Dedifferentiated amniotic fluid mesenchymal stem cell (primary cell): ENCODE measurements at regions not wholly inside any gene's neighbourhood (a gene's known extent, or its start where the extent isn't known, plus 50 kb on each side); places are given as distances from the start of the nearest gene placed in this dataset.

Source experiments
- DNase-seq: peaks from one replicate; pipeline ENCODE4 v3.0.0-alpha.2; 2016; ENCODE audit errors: extremely low spot score

DNA sequence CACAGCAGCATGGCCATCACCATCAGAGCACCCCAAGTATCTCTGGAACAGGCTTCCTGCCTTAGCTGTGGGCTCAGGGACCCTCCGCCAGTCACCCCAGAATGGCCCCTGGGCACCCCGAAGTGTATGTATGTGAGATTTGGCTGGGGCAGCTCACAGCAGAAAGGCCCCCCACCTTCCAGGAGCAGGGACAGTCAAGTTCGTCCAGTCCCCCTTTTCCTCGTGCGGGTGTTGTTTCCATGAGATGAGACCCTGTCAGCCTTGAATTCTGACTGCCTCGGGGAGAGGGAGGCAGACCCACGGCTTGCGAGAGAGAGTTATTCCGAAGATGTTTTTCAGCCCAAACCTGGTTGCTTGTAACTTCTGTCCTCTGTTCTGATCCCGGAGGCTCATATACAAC is 290.9 kb upstream of the HDAC4 start:
- no peak for DNase-seq

GRCh38 chr2:239690651-239691631 is 290.1 kb upstream of the HDAC4 start:
- no peak for DNase-seq

- no peak for DNase-seq
Observed at GRCh38 chr2:239689985-239690384, 289.2 kb upstream of the HDAC4 start.

GRCh38 chr2:239689410-239689809 is 288.6 kb upstream of the HDAC4 start:
- DNase-seq, result no peak

DNA sequence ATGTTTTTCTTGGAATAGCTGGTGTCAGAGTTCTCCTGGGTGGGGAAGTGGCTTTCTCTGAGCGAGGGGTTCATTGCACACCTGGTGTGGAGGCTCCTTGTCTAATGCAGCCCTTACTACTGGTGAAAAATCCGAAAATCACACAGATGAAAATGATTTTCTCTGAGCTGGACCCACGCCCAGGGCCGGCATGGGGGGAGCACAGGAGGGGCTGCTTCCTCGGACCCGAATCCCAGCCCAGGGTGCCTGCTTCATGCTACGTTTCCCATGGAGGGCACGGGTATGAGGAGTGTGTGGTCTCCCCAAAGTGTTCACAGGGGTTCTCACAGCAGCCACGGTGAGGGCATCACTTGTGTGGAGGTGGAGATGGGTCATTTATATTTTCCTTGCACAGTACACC is 288.0 kb upstream of the HDAC4 start:
- no peak for DNase-seq

DNA sequence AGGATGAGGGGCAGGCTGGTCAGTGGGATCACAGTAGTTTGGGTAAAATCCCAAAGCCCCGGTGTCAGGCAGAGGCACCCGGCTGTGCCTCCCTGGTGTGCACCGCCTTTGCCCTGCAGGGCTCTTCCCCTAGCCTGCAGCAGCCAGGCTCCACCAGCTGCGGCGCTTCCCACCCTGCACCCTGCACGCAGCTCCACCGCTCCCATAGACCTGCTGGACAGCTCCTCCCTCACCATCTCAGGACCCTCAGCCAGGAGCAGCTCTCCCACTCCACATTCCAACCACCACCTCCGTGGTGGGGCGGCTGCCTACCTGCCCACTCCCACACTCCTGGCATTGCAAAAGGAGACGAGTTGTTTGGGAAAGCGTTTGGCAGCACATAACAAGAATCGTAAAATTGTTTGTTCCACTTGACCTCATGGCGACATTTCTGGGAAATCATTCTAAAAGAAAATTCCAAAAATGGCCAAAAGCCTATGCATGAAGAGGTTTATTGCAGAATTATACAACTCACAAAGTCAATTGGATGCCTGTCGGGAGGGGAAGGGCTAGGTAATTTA is 287.4 kb upstream of the HDAC4 start:
- no peak for DNase-seq

GRCh38 chr2:239687441-239687840 is 286.6 kb upstream of the HDAC4 start:
- DNase-seq, result no peak

- DNase-seq, result no peak
Observed at GRCh38 chr2:239685965-239686364, 285.1 kb upstream of the HDAC4 start.

GRCh38 chr2:239685556-239685955 is 284.7 kb upstream of the HDAC4 start:
- no peak for DNase-seq

- DNase-seq, result no peak
Observed at GRCh38 chr2:239684996-239685395, 284.2 kb upstream of the HDAC4 start.

DNA sequence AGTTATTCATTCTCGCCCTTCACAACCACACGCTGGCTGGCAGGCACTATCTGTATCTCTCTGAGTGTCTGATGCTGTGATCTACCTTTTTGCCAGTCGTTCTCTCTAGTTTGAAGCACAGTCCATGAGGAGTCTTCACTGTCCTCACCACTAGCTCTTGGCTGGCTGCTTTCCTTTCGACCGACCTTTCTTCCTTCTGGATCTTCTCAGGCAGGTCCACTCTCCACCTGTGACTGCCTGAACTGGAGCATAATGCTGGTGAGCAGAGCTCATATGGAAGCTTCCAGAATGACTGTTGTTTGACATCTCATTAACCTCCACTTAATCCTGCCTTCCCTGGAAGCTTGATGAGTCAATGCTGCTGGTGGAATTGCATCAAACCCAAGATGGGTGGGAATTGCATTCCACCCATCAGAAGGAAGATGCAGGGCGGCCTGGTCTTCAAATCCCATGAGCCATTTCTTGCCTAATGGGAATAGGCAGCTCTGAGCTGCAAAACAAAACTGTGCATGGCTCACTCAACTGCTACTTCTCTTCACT is 283.5 kb upstream of the HDAC4 start:
- DNase-seq, result no peak

GRCh38 chr2:239682518-239682917 is 281.7 kb upstream of the HDAC4 start:
- no peak for DNase-seq

DNA sequence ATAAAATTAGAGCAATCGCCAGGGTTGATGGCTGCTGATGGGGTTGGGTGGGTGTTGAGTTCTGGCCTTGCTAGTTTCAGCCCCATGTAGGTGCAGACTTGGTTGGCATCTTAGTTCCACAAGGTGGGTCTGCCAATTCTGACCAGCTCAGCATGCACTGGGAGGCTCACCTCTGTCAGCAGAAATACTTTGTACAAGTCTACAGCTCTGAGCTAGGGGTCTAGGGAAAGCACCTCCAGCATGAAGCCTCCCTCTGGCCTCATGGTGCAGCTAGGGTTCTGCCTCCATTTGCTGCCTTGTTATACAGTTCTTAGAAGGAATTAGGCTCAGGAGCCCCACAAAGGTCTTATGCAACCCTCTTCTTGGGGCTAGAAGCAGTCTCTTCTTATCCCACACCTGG is 278.9 kb upstream of the HDAC4 start:
- no peak for DNase-seq

GRCh38 chr2:239678666-239679296 is 278.0 kb upstream of the HDAC4 start:
- DNase-seq, result no peak

- no peak for DNase-seq
Observed at GRCh38 chr2:239678186-239678490, 277.3 kb upstream of the HDAC4 start.

GRCh38 chr2:239677453-239678185 is 276.8 kb upstream of the HDAC4 start:
- no peak for DNase-seq

GRCh38 chr2:239676716-239677452 is 276.1 kb upstream of the HDAC4 start:
- no peak for DNase-seq

- DNase-seq, result no peak
Observed at GRCh38 chr2:239675826-239676715, 275.3 kb upstream of the HDAC4 start.

DNA sequence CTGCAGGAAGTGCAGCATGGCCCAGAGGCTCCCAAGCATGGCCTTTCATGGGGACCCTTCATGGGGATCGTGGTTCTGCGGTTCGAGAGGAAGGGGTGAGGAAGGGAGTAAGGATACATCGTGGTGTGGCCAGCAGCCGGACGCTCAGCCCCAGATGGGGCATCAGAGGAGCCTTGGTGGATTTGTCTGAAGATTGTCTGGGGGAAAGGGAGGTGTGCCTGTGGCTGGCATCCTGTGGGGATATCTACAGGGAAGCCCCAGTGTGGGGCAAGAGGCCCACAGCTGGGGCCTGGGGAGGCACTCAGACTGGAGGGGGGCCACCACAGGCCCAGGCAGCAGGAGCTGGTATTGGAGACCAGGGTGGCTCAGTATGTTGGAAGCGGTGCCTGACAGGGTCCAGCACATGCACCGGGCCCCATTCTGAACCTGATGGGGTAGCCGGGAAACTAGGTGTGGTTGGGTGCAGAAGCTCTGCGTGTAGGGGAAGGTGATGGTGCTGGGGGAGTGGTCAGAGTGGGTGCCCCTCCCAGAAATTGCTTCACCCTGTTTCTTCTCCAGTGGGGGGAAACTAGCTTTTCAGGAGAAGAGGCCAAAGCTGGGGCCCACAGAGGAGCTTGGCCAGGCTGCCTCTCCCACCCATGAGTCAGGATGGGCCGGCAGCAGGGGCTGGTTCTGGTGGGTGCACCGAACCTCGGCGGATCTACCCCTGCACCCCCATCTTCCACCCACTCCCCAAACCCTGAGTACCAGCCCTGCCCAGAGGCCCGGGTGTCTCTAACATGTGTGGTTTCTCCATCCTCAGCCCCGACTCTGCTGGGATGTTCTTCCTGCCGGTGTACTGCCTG is 274.4 kb upstream of the HDAC4 start:
- no peak for DNase-seq
